Gastroesophageal sphincter (tissue), 3 donors: ENCODE measurements at regions not wholly inside any gene's neighbourhood (a gene's known extent, or its start where the extent isn't known, plus 50 kb on each side); places are given as distances from the start of the nearest gene placed in this dataset.

Experiments
- POLR2A ChIP-seq, 2 donors: fragments of 450-650 bp; IDR thresholded peaks; one replicate each; pipeline ENCODE4 v1.6.1; 2017; ENCODE audit warnings: antibody characterized with exemption in 2 of 2, mild to moderate bottlenecking in 2 of 2, moderate library complexity in 1 of 2
- POLR2AphosphoS5 ChIP-seq: sonication (generic); formaldehyde crosslinking; IDR thresholded peaks from one replicate; pipeline ENCODE4 v1.6.1; 2017; ENCODE audit warnings: antibody characterized with exemption
- TF ChIP-seq, protein P1 (sequence below), 4 experiments: fragments of 200-600 bp in 2 of 4; fragments of 450-650 bp in 2 of 4; sonication (generic) in 1 of 4; IDR thresholded peaks; one replicate each; pipeline ENCODE4 v1.5.1; 2017 to 2019; ENCODE audit warnings: antibody characterized with exemption in 4 of 4, mild to moderate bottlenecking in 2 of 4, moderate library complexity in 2 of 4

DNA sequence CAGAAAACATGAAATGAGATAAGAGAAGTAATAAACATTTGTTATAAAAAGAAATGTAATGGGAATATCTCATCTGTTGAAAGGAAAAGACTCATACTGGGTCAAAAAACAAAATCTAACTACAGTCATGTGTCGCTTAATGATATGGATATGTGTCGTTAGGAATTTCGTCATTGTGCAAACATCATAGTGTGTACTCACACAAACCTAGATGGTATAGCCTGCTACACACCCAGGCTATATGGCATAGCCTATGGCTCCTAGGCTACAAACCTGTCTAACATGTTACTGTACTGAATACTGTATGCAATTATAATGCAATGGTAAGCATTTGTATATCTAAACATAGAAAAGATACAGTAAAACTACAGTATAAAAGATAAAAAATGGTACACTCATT, 89.8 kb upstream of the ZC3H12C start:
- TF ChIP-seq POLR2AphosphoS5: no peak
- no peak for TF ChIP-seq POLR2A (IDR thresholded peaks at IDR 0.05)
- TF ChIP-seq, protein P1, sequence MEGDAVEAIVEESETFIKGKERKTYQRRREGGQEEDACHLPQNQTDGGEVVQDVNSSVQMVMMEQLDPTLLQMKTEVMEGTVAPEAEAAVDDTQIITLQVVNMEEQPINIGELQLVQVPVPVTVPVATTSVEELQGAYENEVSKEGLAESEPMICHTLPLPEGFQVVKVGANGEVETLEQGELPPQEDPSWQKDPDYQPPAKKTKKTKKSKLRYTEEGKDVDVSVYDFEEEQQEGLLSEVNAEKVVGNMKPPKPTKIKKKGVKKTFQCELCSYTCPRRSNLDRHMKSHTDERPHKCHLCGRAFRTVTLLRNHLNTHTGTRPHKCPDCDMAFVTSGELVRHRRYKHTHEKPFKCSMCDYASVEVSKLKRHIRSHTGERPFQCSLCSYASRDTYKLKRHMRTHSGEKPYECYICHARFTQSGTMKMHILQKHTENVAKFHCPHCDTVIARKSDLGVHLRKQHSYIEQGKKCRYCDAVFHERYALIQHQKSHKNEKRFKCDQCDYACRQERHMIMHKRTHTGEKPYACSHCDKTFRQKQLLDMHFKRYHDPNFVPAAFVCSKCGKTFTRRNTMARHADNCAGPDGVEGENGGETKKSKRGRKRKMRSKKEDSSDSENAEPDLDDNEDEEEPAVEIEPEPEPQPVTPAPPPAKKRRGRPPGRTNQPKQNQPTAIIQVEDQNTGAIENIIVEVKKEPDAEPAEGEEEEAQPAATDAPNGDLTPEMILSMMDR (IDR thresholded peaks at IDR 0.05): no peak
